ENCODE measurements at regions not wholly inside any gene's neighbourhood (a gene's known extent, or its start where the extent isn't known, plus 50 kb on each side); places are given as distances from the start of the nearest gene placed in this dataset.

DNA sequence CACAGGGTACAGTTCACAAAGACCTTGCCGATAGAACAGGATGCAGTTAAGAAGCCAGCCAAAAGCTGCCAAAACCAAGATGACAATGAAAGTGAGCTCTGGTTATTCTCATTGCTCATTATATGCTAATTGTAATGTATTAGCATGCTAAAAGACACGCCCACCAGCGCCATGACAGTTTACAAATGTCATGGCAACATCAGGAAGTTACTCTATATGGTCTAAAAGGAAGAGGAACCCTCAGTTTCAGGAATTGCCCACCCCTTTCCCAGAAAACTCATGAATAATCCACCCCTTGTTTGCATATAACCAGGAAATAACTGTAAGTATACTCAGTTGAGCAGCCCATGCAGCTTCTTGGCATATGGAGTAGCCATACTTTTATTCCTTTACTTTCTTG lies 748.7 kb downstream of the QKI start:
- Histone ChIP-seq H3K9me3 (replicated peaks; ENCODE audit: control insufficient read depth, low read depth, low read length) (peaks cover 5% of the 10 kb centered on the region), H3K36me3 (ENCODE audit: control insufficient read depth, insufficient read depth, low read length) (no peaks in the 10 kb centered on the region), H3K27me3 (ENCODE audit: control insufficient read depth, insufficient read depth, low read length) (no peaks in the 10 kb centered on the region), H3K27ac (ENCODE audit: low read length) (no peak overlapping the region), H3K4me1 (ENCODE audit: control insufficient read depth, insufficient read depth, low read length) (no peaks in the 10 kb centered on the region), H3K4me3 (ENCODE audit: low read length) (no peak overlapping the region)
- DNase-seq = no peak
- 100% methylated on average over 1 of the region's 3 CpGs for WGBS (ENCODE audit: insufficient coverage)

DNA sequence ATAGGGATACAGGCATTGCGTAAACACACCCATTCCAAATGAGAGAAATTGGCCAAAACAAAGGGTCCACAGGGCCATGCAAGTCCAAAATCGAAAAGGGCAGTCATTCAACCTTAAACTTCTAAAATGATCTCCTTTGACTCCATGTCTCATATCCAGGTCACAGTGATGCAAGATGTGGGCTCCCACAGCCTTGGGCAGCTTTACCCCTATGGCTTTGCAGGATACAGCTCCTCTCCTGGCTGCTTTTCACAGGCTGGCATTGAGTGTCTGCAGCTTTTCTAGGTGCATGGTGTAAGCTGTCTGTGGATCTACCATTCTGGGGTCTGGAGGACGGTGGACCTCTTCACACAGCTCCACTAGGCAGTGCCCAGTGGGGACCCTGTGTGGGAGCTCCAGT lies 744.5 kb downstream of the QKI start:
- DNase-seq = no peak
- peaks cover 5% of the 10 kb centered on the region for H3K9me3 ChIP-seq (replicated peaks; ENCODE audit: control insufficient read depth, low read depth, low read length)
- no peaks in the 10 kb centered on the region for H3K27me3 ChIP-seq (ENCODE audit: control insufficient read depth, insufficient read depth, low read length)
- H3K36me3 ChIP-seq (ENCODE audit: control insufficient read depth, insufficient read depth, low read length) = no peaks in the 10 kb centered on the region
- H3K4me1 ChIP-seq (ENCODE audit: control insufficient read depth, insufficient read depth, low read length) = no peaks in the 10 kb centered on the region
- H3K4me3 ChIP-seq (ENCODE audit: low read length) = no peak overlapping the region
- WGBS (ENCODE audit: insufficient coverage) = 84% methylated on average over 3 of the region's 3 CpGs
- no peak overlapping the region for H3K27ac ChIP-seq (ENCODE audit: low read length)

DNA sequence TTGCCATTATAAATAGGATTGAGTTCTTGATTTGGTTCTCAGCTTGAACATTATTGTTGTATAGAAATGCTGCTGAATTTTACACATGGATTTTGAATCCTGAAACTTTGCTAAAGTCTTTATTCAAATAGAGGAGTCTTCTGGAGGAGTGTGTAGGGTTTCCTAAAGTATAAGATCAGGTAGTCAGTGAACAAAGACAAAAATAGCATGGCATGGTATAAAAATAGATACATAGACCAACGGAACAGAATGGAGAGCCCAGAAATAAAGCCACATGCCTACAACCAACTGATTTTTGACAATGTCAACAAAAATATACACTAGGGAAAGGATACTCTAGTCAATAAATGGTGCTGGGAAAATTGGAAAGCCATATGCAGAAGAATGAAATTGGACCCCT lies 740.1 kb downstream of the QKI start:
- no CpG with 5 or more reads among the region's 1 CpG for WGBS (ENCODE audit: insufficient coverage)
- Histone ChIP-seq H3K27ac (ENCODE audit: low read length) (peak overlapping the region; percentile 1), H3K27me3 (ENCODE audit: control insufficient read depth, insufficient read depth, low read length) (no peaks in the 10 kb centered on the region), H3K36me3 (ENCODE audit: control insufficient read depth, insufficient read depth, low read length) (no peaks in the 10 kb centered on the region), H3K9me3 (replicated peaks; ENCODE audit: control insufficient read depth, low read depth, low read length) (no peaks in the 10 kb centered on the region), H3K4me3 (ENCODE audit: low read length) (no peak overlapping the region), H3K4me1 (ENCODE audit: control insufficient read depth, insufficient read depth, low read length) (peaks cover 8% of the 10 kb centered on the region)
- DNase-seq = no peak

DNA sequence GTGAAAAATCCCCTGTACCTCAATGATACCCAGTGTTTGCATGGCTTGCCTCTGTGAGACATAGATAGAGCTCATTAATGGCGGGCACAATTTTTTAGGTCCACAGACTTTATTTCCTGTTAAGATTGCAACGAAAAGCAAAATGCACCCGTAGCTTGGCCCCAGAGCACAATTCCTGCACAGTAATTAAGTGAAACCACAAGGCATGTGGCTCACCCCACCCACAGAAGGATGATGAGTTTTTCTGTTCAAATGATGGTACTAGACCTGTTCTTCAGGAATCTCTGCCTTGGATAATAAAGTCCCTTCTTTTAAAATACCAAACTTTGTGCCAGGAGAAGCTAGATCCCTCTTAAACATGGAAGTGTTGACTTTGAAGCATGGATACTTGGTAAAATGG lies 738.1 kb downstream of the QKI start:
- Histone ChIP-seq H3K27me3 (ENCODE audit: control insufficient read depth, insufficient read depth, low read length) (no peaks in the 10 kb centered on the region), H3K4me3 (ENCODE audit: low read length) (no peak overlapping the region), H3K4me1 (ENCODE audit: control insufficient read depth, insufficient read depth, low read length) (peaks cover 8% of the 10 kb centered on the region), H3K36me3 (ENCODE audit: control insufficient read depth, insufficient read depth, low read length) (no peaks in the 10 kb centered on the region), H3K27ac (ENCODE audit: low read length) (no peak overlapping the region), H3K9me3 (replicated peaks; ENCODE audit: control insufficient read depth, low read depth, low read length) (no peaks in the 10 kb centered on the region)
- WGBS (ENCODE audit: insufficient coverage) = 83% methylated on average over 1 of the region's 3 CpGs
- DNase-seq = no peak

DNA sequence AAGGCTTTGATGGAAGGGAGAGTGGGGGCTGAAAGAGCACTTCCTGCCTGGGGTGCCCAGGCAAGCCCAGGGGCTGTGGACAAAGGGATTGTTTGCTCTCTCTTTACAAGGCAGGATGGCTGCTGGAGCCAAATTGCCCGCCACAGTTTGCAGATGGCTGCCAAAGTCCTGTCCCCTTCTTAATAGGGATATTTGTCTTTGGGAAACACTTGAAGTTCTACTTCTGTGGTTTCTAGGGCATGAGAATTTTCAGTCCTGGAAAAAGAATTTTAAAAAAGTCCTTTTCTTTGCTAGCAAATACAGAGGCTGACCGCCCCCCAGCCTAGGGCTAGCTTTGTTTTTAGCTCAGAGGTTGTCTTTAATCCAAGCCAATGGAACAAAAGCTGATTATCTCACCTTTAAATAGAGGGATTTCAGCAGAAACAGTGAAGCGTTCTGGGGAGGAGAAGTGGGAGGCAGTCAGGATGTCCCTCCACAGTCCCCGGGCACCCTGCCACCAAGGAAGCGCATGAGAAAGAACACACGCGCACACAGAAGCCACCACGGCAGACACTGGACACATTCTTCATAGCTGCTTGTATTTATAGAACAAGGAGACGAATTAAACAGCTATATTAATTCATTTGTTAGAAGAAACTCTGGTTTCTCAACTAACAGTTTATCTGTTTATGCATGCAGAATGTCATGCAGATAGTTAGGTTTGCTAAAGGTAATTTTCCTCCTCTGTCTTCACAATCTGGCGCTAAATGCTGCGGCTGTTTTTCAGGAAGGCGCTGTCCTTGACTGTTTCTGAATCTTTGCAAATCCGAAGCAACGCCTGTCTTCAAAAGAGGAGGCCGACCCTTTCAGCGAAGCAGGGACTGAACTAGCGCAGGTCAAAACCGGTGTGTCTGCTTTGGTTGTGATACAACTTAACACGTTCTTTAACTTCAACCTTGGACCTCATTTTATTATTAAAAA lies 736.9 kb downstream of the QKI start:
- Histone ChIP-seq H3K27me3 (ENCODE audit: control insufficient read depth, insufficient read depth, low read length) (no peaks in the 10 kb centered on the region), H3K4me3 (ENCODE audit: low read length) (no peak overlapping the region), H3K27ac (ENCODE audit: low read length) (peak overlapping the region; percentile 67), H3K4me1 (ENCODE audit: control insufficient read depth, insufficient read depth, low read length) (peaks cover 8% of the 10 kb centered on the region), H3K36me3 (ENCODE audit: control insufficient read depth, insufficient read depth, low read length) (no peaks in the 10 kb centered on the region), H3K9me3 (replicated peaks; ENCODE audit: control insufficient read depth, low read depth, low read length) (no peaks in the 10 kb centered on the region)
- DNase-seq = peak; percentile 37
- WGBS (ENCODE audit: insufficient coverage) = 80% methylated on average over 12 of the region's 19 CpGs

DNA sequence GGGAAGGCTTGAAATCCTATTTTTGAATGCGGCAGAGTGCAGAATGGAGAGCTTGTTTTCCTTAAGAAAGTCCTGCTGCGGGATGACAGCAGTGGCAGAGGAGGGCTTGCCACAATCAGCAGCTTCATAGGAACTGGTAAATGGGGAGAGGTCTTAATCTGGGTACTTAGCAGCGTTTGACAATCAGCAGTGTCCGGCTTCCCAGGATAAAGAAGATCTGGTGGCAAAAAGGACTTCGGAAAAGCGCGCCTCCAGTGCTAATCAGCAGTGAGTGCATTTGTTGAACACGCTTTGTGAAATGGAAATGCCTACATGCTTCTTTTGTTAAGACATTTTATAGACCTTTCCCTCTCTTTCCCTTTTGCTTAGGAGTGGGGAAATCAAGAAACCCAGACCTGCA lies 735.7 kb downstream of the QKI start:
- H3K36me3 ChIP-seq (ENCODE audit: control insufficient read depth, insufficient read depth, low read length) = no peaks in the 10 kb centered on the region
- H3K4me1 ChIP-seq (ENCODE audit: control insufficient read depth, insufficient read depth, low read length) = peaks cover 8% of the 10 kb centered on the region
- H3K9me3 ChIP-seq (replicated peaks; ENCODE audit: control insufficient read depth, low read depth, low read length) = no peaks in the 10 kb centered on the region
- no peaks in the 10 kb centered on the region for H3K27me3 ChIP-seq (ENCODE audit: control insufficient read depth, insufficient read depth, low read length)
- 86% methylated on average over 3 of the region's 8 CpGs for WGBS (ENCODE audit: insufficient coverage)
- no peak for DNase-seq
- peak overlapping the region; percentile 29 for H3K27ac ChIP-seq (ENCODE audit: low read length)
- no peak overlapping the region for H3K4me3 ChIP-seq (ENCODE audit: low read length)

DNA sequence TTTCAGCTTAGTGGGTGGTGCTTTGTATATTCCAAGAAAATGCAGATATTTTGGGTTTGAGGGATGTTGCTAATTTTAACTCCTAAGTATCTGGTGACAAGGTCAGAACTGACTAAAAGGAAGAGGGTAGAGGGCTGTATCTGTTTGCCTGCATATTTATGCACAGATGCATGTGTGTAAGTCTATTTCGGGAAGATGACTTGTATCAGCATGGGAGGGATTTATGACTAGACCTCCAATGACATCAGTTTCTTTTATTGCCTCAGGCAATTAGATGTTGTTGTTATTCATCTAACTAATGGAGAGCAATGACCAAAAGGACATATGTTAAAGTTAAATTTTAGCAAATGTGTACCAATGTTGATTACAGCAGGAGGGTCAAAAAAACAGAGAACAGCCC lies 734.3 kb downstream of the QKI start:
- Histone ChIP-seq H3K9me3 (replicated peaks; ENCODE audit: control insufficient read depth, low read depth, low read length) (no peaks in the 10 kb centered on the region), H3K4me3 (ENCODE audit: low read length) (no peak overlapping the region), H3K36me3 (ENCODE audit: control insufficient read depth, insufficient read depth, low read length) (no peaks in the 10 kb centered on the region), H3K27ac (ENCODE audit: low read length) (peak overlapping the region; percentile 67), H3K4me1 (ENCODE audit: control insufficient read depth, insufficient read depth, low read length) (peaks cover 8% of the 10 kb centered on the region), H3K27me3 (ENCODE audit: control insufficient read depth, insufficient read depth, low read length) (no peaks in the 10 kb centered on the region)
- peak; percentile 60 for DNase-seq
- WGBS (ENCODE audit: insufficient coverage) = no CpG with 5 or more reads among the region's 1 CpG

DNA sequence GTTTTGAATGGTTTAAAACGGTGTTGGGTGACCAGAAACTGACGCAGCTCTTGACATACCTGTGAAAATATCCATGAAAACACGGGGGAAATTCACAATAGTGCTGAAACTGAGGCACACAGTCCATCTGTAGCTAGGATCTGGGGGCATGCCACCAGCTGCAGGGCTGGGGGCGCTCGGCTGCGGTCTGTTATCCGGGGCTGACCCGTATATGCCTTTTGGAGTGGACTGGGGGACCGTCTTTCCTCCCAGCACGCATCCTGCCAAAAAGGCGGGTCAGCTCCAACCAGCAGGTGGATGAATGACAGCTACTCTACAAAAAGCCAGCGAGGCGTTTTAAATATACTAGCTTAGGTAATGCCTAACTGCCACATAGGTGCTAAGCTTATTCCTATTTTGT lies 729.8 kb downstream of the QKI start:
- DNase-seq = no peak
- H3K36me3 ChIP-seq (ENCODE audit: control insufficient read depth, insufficient read depth, low read length) = no peaks in the 10 kb centered on the region
- WGBS (ENCODE audit: insufficient coverage) = 96% methylated on average over 11 of the region's 13 CpGs

DNA sequence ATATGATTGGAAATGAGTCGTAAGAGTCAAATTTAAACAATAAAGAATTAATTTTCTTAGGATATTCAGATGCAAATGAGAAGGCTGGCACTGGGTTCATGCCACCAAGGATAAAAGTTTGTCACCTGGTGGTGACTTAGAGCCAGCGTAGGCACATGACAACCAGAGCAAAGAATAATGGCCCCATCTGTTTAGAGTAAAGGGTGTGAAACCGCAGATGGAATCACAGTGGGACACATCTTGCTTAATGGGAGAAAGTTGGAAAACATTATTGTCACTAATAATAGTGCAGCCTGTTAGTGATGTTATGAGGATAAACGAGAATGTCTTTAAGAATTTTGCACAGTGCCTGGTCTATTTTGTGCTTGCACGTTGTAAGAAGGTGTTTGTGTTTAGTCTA lies 727.8 kb downstream of the QKI start:
- DNase-seq = no peak
- WGBS (ENCODE audit: insufficient coverage) = 63% methylated on average over 4 of the region's 5 CpGs
- Histone ChIP-seq H3K4me3 (ENCODE audit: low read length) (no peak overlapping the region), H3K4me1 (ENCODE audit: control insufficient read depth, insufficient read depth, low read length) (no peaks in the 10 kb centered on the region), H3K9me3 (replicated peaks; ENCODE audit: control insufficient read depth, low read depth, low read length) (no peaks in the 10 kb centered on the region), H3K27me3 (ENCODE audit: control insufficient read depth, insufficient read depth, low read length) (no peaks in the 10 kb centered on the region), H3K27ac (ENCODE audit: low read length) (no peak overlapping the region), H3K36me3 (ENCODE audit: control insufficient read depth, insufficient read depth, low read length) (no peaks in the 10 kb centered on the region)

More for the DNA sequence above, 729.8 kb downstream of the QKI start:
- no peak overlapping the region for H3K27ac ChIP-seq (ENCODE audit: low read length)
- H3K27me3 ChIP-seq (ENCODE audit: control insufficient read depth, insufficient read depth, low read length) = no peaks in the 10 kb centered on the region
- no peaks in the 10 kb centered on the region for H3K9me3 ChIP-seq (replicated peaks; ENCODE audit: control insufficient read depth, low read depth, low read length)
- H3K4me3 ChIP-seq (ENCODE audit: low read length) = no peak overlapping the region
- no peaks in the 10 kb centered on the region for H3K4me1 ChIP-seq (ENCODE audit: control insufficient read depth, insufficient read depth, low read length)

DNA sequence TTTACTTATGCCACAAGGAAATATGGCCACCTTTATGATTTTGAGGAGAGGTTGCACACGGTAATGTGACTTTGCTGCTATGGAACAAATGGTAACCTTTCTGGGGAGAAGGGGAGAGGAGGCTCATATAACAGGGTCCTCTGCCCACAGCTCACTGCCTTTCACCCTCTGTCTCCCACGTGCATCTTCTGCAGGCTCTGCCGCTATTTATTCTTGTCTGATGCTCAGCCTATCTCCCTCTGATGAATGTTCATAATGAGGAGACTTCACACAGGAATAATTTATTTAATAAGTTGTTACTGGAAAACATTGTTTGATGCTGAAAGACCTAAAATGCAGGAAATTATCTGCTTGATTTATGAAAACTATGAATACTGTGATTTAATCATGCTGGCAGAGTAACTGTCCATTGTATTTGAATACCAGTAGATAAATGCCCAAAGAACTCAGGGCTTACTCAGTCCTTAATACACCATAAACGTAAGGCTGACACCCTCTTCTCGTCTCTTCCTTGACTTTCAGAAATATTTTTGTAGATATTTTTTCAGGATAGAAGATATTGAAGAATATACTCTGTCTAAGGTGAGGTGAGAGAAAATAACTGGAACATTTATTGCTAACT lies 721.1 kb downstream of the QKI start:
- no peaks in the 10 kb centered on the region for H3K9me3 ChIP-seq (replicated peaks; ENCODE audit: control insufficient read depth, low read depth, low read length)
- no peaks in the 10 kb centered on the region for H3K36me3 ChIP-seq (ENCODE audit: control insufficient read depth, insufficient read depth, low read length)
- no CpG with 5 or more reads among the region's 5 CpGs for WGBS (ENCODE audit: insufficient coverage)
- no peaks in the 10 kb centered on the region for H3K27me3 ChIP-seq (ENCODE audit: control insufficient read depth, insufficient read depth, low read length)
- H3K4me3 ChIP-seq (ENCODE audit: low read length) = no peak overlapping the region
- H3K4me1 ChIP-seq (ENCODE audit: control insufficient read depth, insufficient read depth, low read length) = no peaks in the 10 kb centered on the region
- DNase-seq = no peak
- H3K27ac ChIP-seq (ENCODE audit: low read length) = no peak overlapping the region

All from muscle of leg (tissue), 3 donors.